ENCODE measurements at regions not wholly inside any gene's neighbourhood (a gene's known extent, or its start where the extent isn't known, plus 50 kb on each side); places are given as distances from the start of the nearest gene placed in this dataset.

DNA sequence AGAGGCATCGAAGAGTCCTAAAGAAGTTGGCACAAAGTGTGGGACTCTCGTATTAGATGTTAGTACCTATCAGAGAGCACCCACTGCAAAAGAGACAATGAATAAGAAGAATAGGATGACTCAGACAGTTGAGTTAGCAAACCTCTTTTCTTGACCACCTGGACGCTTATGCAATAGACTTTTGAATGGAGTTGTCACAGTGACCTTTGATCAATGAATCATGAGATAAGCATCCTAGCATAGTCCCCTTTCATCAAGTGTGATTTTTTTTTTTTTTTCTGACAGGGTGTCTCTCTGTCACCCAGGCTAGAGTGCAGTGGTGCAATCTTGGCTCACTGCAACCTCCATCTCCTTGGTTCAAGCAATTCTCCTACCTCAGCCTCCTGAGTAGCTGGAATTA lies 1417.9 kb upstream of the GOT2 start:
- SMC1A ChIA-PET (ENCODE audit: uncharacterized antibody, unreplicated experiment) = no interaction called here
- no peak for FAIRE-seq
- no peaks in the 10 kb centered on the region for H3K27me3 ChIP-seq (replicated peaks in 1 of 2; ENCODE audit: control insufficient read depth in 2 of 2, insufficient read depth in 2 of 2, low read length in 1 of 2)
- in situ Hi-C loops (cut with MboI) (no loop called here), intact Hi-C loops (cut with micrococcal nuclease; ENCODE audit: unreplicated experiment) (no loop called here)
- ATAC-seq = no peak
- no peaks in the 10 kb centered on the region for H4K20me1 ChIP-seq (ENCODE audit: control insufficient read depth, insufficient read depth)
- POLR2A ChIA-PET = no interaction called here
- H3K9me3 ChIP-seq (replicated peaks; ENCODE audit: control insufficient read depth, insufficient read depth, low read length) = no peaks in the 10 kb centered on the region
- DNase-seq (ENCODE audit: low read depth, low spot score) = no peak
- no peak overlapping the region for H3K27ac ChIP-seq (ENCODE audit: control insufficient read depth, insufficient read depth)
- H3K79me2 ChIP-seq (ENCODE audit: control insufficient read depth, insufficient read depth, low read length) = no peaks in the 10 kb centered on the region
- no peak overlapping the region for H3K4me2 ChIP-seq (ENCODE audit: control insufficient read depth, insufficient read depth)
- no peaks in the 10 kb centered on the region for H3K36me3 ChIP-seq (ENCODE audit: control insufficient read depth in 2 of 2, insufficient read depth in 2 of 2, low read length in 1 of 2)
- CTCF ChIA-PET = no interaction called here
- H2AFZ ChIP-seq (ENCODE audit: control insufficient read depth, low read depth, low read length) = no peak overlapping the region
- BruUV-seq (replicated peaks) = no TSS peak
- no peaks in the 10 kb centered on the region for H3K4me1 ChIP-seq (ENCODE audit: control insufficient read depth, insufficient read depth, low read length)
- WGBS (ENCODE audit: insufficient coverage, insufficient replicate concordance, low lambda C conversion rate, missing lambda C conversion rate) = 29% methylated on average over 3 of the region's 3 CpGs
- H3K4me3 ChIP-seq = no peak overlapping the region
- RAD21 ChIA-PET (ENCODE audit: unreplicated experiment) = no interaction called here
- H3K9ac ChIP-seq (ENCODE audit: control insufficient read depth, insufficient read depth, low read length) = no peak overlapping the region
- TF ChIP-seq MYB (IDR thresholded peaks at IDR 0.05; ENCODE audit: borderline replicate concordance, low read depth, low read length) (no peak), PAX5 (IDR thresholded peaks at IDR 0.05; ENCODE audit: borderline replicate concordance, low read depth, low read length) (no peak), NR2C2 (IDR thresholded peaks at IDR 0.05; ENCODE audit: borderline replicate concordance, control insufficient read depth, insufficient read length, low read depth) (no peak), KAT2A (conservative IDR thresholded peaks at IDR 0.05; ENCODE audit: control insufficient read depth, low read depth, low read length) (no peak), TBL1XR1 (IDR thresholded peaks at IDR 0.05; ENCODE audit: low read depth, low read length) (no peak), MYC (IDR thresholded peaks at IDR 0.05; ENCODE audit: insufficient read depth, insufficient read length, insufficient replicate concordance, low read length, severe bottlenecking) (no peak), POLR2AphosphoS5 (IDR thresholded peaks at IDR 0.05; ENCODE audit: low read length) (no peak), FOS (IDR thresholded peaks at IDR 0.05; ENCODE audit: borderline replicate concordance, extremely low read depth, insufficient read length) (no peak), MTA2 (IDR thresholded peaks at IDR 0.05; ENCODE audit: low read depth) (no peak), CBFB (IDR thresholded peaks at IDR 0.05; ENCODE audit: low read depth) (no peak), LARP7 (IDR thresholded peaks at IDR 0.05) (no peak), RBBP5 (conservative IDR thresholded peaks at IDR 0.05) (no peak), TCF3 (IDR thresholded peaks at IDR 0.05; ENCODE audit: borderline replicate concordance, insufficient read depth, low read depth, low read length) (no peak)
- TF ChIP-seq, protein P1, sequence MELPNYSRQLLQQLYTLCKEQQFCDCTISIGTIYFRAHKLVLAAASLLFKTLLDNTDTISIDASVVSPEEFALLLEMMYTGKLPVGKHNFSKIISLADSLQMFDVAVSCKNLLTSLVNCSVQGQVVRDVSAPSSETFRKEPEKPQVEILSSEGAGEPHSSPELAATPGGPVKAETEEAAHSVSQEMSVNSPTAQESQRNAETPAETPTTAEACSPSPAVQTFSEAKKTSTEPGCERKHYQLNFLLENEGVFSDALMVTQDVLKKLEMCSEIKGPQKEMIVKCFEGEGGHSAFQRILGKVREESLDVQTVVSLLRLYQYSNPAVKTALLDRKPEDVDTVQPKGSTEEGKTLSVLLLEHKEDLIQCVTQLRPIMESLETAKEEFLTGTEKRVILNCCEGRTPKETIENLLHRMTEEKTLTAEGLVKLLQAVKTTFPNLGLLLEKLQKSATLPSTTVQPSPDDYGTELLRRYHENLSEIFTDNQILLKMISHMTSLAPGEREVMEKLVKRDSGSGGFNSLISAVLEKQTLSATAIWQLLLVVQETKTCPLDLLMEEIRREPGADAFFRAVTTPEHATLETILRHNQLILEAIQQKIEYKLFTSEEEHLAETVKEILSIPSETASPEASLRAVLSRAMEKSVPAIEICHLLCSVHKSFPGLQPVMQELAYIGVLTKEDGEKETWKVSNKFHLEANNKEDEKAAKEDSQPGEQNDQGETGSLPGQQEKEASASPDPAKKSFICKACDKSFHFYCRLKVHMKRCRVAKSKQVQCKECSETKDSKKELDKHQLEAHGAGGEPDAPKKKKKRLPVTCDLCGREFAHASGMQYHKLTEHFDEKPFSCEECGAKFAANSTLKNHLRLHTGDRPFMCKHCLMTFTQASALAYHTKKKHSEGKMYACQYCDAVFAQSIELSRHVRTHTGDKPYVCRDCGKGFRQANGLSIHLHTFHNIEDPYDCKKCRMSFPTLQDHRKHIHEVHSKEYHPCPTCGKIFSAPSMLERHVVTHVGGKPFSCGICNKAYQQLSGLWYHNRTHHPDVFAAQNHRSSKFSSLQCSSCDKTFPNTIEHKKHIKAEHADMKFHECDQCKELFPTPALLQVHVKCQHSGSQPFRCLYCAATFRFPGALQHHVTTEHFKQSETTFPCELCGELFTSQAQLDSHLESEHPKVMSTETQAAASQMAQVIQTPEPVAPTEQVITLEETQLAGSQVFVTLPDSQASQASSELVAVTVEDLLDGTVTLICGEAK (IDR thresholded peaks at IDR 0.05; ENCODE audit: borderline replicate concordance) = no peak
- TF ChIP-seq, protein P2, sequence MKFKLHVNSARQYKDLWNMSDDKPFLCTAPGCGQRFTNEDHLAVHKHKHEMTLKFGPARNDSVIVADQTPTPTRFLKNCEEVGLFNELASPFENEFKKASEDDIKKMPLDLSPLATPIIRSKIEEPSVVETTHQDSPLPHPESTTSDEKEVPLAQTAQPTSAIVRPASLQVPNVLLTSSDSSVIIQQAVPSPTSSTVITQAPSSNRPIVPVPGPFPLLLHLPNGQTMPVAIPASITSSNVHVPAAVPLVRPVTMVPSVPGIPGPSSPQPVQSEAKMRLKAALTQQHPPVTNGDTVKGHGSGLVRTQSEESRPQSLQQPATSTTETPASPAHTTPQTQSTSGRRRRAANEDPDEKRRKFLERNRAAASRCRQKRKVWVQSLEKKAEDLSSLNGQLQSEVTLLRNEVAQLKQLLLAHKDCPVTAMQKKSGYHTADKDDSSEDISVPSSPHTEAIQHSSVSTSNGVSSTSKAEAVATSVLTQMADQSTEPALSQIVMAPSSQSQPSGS (IDR thresholded peaks at IDR 0.05; ENCODE audit: low read length) = no peak
- TF ChIP-seq, protein P3, sequence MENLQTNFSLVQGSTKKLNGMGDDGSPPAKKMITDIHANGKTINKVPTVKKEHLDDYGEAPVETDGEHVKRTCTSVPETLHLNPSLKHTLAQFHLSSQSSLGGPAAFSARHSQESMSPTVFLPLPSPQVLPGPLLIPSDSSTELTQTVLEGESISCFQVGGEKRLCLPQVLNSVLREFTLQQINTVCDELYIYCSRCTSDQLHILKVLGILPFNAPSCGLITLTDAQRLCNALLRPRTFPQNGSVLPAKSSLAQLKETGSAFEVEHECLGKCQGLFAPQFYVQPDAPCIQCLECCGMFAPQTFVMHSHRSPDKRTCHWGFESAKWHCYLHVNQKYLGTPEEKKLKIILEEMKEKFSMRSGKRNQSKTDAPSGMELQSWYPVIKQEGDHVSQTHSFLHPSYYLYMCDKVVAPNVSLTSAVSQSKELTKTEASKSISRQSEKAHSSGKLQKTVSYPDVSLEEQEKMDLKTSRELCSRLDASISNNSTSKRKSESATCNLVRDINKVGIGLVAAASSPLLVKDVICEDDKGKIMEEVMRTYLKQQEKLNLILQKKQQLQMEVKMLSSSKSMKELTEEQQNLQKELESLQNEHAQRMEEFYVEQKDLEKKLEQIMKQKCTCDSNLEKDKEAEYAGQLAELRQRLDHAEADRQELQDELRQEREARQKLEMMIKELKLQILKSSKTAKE (IDR thresholded peaks at IDR 0.05; ENCODE audit: low read depth, poor library complexity, severe bottlenecking) = no peak
